Fibroblast of mammary gland (primary cell): ENCODE measurements at regions not wholly inside any gene's neighbourhood (a gene's known extent, or its start where the extent isn't known, plus 50 kb on each side); places are given as distances from the start of the nearest gene placed in this dataset.

ENCODE experiments used
- DNase-seq: peaks from one replicate; pipeline ENCODE4 v3.0.0-alpha.2; 2010; ENCODE audit warnings: low read depth
- H3K4me3 ChIP-seq: 2 replicates; pipeline ENCODE4 v1.5.1; 2011; ENCODE audit warnings: low read depth, mild to moderate bottlenecking, low read length, moderate library complexity; ENCODE audit not compliant: control insufficient read depth
- TF ChIP-seq, protein P1 (sequence below): conservative IDR thresholded peaks from 2 replicates; pipeline ENCODE4 v1.5.1; 2011; ENCODE audit warnings: low read depth, low read length, inconsistent platforms; ENCODE audit not compliant: control insufficient read depth, insufficient read depth

DNA sequence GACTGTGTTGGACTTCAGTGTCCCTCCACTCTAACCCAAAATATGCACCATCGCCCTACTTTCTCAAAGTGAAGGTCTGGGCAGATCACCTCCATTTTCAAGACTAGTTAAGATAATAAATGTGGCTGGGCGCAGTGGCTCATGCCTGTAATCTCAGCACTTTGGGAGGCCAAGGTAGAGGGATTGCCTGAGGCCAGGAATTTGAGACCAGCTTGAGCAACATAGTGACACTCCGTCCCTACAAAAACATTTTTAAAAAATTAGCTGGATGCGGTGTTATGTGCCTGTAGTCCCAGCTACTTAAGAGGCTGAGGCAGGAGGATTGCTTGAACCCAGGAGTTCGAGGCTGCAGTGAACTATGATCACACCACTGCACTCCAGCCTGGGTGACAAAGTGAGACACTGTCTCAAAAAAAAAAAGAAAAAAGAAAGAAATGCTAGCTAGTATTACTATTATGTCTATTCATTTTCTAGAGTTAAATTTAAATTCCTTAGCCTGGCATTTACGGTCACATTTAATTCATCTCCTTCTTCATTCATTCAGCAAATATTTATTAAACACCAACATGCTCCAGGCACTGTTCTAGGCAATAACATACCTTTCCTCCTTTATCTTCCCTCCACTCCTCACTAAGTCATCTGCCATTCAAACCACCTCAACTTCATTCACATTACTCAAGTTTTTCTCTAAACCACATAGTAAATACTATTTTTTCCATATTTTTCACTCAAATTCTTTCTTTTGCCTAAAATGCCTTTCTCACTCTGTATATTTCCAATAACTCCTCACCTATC lies 96.1 kb upstream of the XYLT1 start:
- no peak overlapping the region for H3K4me3 ChIP-seq
- no peak for DNase-seq
- TF ChIP-seq, protein P1, sequence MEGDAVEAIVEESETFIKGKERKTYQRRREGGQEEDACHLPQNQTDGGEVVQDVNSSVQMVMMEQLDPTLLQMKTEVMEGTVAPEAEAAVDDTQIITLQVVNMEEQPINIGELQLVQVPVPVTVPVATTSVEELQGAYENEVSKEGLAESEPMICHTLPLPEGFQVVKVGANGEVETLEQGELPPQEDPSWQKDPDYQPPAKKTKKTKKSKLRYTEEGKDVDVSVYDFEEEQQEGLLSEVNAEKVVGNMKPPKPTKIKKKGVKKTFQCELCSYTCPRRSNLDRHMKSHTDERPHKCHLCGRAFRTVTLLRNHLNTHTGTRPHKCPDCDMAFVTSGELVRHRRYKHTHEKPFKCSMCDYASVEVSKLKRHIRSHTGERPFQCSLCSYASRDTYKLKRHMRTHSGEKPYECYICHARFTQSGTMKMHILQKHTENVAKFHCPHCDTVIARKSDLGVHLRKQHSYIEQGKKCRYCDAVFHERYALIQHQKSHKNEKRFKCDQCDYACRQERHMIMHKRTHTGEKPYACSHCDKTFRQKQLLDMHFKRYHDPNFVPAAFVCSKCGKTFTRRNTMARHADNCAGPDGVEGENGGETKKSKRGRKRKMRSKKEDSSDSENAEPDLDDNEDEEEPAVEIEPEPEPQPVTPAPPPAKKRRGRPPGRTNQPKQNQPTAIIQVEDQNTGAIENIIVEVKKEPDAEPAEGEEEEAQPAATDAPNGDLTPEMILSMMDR, result no peak

DNA sequence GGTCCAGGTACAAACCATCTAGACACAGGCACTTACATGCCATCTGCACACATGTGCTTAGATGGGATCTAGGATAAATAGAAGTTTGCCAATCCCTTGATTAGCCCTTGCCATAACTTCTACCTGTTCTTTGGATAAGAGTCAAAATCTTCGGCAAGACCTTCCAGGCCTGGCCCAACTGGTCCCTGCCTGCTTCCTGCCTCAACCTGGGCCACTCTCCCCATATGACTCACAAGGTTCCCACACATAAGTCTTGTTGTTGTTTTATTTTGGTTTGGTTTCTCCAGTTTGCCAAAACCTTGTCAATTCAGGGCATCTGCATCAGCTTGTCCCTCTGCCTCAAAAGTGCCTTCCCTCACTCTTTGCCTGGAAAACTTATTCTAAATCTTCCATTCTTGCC lies 95.3 kb upstream of the XYLT1 start:
- DNase-seq, result no peak
- TF ChIP-seq, protein P1, result no peak
- no peak overlapping the region for H3K4me3 ChIP-seq

DNA sequence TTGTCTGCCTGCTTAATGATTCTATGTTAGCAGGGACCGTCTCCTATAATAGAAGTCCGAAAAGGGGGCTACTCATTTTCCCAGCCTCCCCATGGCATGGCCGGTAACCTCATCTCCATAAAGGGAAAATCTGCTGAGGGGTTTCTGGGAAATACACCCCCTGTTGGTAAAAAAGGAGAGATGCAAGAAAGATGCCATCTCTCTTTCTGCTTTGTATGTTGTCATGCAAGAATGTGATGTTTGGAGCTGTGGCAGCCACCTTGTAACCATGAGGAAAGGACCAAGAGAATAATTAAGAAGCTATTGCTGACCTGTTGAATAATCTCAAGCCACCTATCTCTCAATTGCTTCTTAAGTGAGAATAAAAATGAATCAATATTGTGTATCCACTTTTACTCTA lies 94.8 kb upstream of the XYLT1 start:
- TF ChIP-seq, protein P1, result peak; percentile 12
- DNase-seq, result no peak

DNA sequence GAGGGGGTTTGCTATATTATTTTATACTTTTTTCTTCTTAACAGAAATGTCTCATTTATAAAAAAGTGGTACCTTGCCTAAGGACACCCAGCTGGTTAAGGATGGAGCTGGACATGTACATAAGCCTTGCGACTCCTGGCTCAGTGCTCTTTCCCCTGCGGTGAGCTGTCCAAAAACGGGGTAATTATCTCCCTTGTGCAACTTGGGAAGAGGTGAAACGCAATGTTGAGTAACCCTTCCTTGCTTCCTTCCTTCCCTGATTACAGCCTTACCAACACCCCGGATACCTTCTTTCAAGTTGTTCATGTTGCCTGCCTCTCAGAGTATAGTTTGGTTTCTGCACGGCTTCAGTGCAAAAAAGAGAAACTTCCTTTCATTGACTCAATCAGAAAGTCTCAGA lies 94.1 kb upstream of the XYLT1 start:
- no peak overlapping the region for H3K4me3 ChIP-seq
- TF ChIP-seq, protein P1, result no peak
- DNase-seq, result no peak

More for the DNA sequence above, 94.8 kb upstream of the XYLT1 start:
- H3K4me3 ChIP-seq, result no peak overlapping the region

DNA sequence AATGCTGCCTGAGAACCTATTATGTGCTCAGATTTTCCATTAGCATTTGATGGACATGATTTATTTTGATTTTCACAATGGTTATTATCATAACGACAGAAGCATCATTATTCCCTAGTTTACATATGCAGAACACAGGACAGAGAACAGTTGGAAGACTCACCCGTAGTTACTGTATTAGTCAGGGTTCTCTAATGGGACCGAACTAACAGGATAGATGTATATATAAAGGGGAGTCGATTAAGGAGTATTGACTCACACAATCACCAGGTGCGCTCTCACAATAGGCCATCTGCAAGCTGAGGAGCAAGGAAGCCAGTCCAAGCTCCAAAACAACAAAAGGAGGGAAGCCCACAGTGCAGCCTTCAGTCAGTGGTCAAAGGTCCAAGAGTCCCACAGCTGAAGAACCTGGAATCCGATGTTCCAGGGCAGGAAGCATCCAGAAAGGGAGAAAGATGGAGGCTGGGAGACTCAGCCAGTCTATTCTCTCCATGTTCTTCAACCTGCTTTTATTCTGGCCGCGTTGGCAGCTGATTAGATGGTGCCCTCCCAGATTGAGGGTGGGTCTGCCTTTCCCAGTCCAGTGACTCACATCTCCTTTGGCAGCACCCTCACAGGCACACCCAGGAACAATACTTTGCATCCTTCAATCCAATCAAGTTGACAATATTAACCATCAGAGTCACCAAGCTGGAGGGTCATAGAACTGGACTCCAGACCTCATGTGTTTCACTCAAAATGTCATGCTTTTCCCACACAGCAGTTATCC lies 92.7 kb upstream of the XYLT1 start:
- DNase-seq, result no peak
- no peak overlapping the region for H3K4me3 ChIP-seq

DNA sequence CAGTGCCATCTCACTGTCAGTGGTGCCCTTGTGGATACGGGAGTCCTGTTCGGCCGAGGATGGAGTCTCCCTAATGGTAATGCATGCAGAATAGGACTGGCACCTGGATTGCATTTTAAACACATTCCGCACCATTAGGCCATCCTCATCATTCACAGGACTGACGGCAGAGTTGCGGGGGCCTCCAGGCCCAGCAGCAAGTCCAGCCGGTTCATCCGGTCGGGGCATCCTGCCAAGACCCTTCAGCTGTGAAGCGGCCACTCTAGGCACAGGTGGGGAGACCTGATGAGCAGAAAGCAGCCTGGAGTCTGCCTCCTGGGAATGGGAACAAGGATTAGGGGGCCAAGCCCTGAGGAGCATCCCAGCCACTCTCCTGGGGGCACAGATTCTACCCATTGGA lies 90.3 kb upstream of the XYLT1 start:
- no peak overlapping the region for H3K4me3 ChIP-seq
- TF ChIP-seq, protein P1, result no peak
- DNase-seq, result no peak

More for the DNA sequence above, 92.7 kb upstream of the XYLT1 start:
- TF ChIP-seq, protein P1, result no peak
